GM12891 (cell line): ENCODE measurements at regions not wholly inside any gene's neighbourhood (a gene's known extent, or its start where the extent isn't known, plus 50 kb on each side); places are given as distances from the start of the nearest gene placed in this dataset.

Experiments used
- DNase-seq: peaks from one replicate; pipeline ENCODE4 v3.0.0; 2011; ENCODE audit warnings: low spot score; ENCODE audit not compliant: insufficient read length
- FAIRE-seq: peaks from 2 replicates; lab custom pipeline; 2011; peaks lifted over from hg19 to GRCh38; lab: Jason Lieb, UNC
- PAX5 ChIP-seq: IDR thresholded peaks from 2 replicates; pipeline ENCODE4 v1.6.1; 2011; ENCODE audit warnings: low read length, moderate library complexity, mild to moderate bottlenecking; ENCODE audit not compliant: insufficient read depth, severe bottlenecking
- POLR2A ChIP-seq: IDR thresholded peaks from 2 replicates; pipeline ENCODE4 v1.6.1; 2011; ENCODE audit warnings: low read depth, low read length, control low read depth
- POLR2AphosphoS5 ChIP-seq: IDR thresholded peaks from 2 replicates; pipeline ENCODE4 v1.6.1; 2011; ENCODE audit warnings: low read depth, low read length, control low read depth
- POU2F2 ChIP-seq: IDR thresholded peaks from 2 replicates; pipeline ENCODE4 v1.6.1; 2011; ENCODE audit warnings: low read depth, mild to moderate bottlenecking, control low read depth, low read length, moderate library complexity
- SPI1 ChIP-seq: IDR thresholded peaks from 2 replicates; pipeline ENCODE4 v1.6.1; 2011; ENCODE audit warnings: low read depth, low read length, control low read depth
- TAF1 ChIP-seq: IDR thresholded peaks from 2 replicates; pipeline ENCODE4 v1.6.1; 2011; ENCODE audit warnings: low read depth, low read length, control low read depth

- TF ChIP-seq POU2F2 = no peak
- no peak for TF ChIP-seq TAF1
- peak; percentile 20; the same call in 1 of the 2 replicates for TF ChIP-seq SPI1
- DNase-seq (peak; percentile 19), FAIRE-seq (no peak)
Measured at GRCh38 chr2:133975676-133976428, 278.0 kb upstream of the MGAT5 start.

GRCh38 chr2:133976659-133977058 lies 277.2 kb upstream of the MGAT5 start:
- DNase-seq = no peak
- FAIRE-seq = no peak
- TF ChIP-seq SPI1 = no peak

- TF ChIP-seq SPI1 = no peak
- TF ChIP-seq POLR2A = no peak
- TF ChIP-seq PAX5 = no peak
- TF ChIP-seq POLR2AphosphoS5 = no peak
- no peak for TF ChIP-seq TAF1
- DNase-seq (no peak), FAIRE-seq (no peak)
Measured at GRCh38 chr2:133977405-133977804, 276.5 kb upstream of the MGAT5 start.

GRCh38 chr2:133982256-133982655 lies 271.6 kb upstream of the MGAT5 start:
- FAIRE-seq (no peak), DNase-seq (no peak)
- TF ChIP-seq PAX5 (no peak), SPI1 (no peak), TAF1 (no peak), POLR2AphosphoS5 (no peak)

GRCh38 chr2:133985563-133985962 lies 268.3 kb upstream of the MGAT5 start:
- FAIRE-seq (no peak), DNase-seq (no peak)
- no peak for TF ChIP-seq SPI1
- no peak for TF ChIP-seq TAF1
- TF ChIP-seq POLR2A = no peak
- TF ChIP-seq POU2F2 = no peak
- TF ChIP-seq PAX5 = no peak

- TF ChIP-seq TAF1 (no peak), PAX5 (no peak), POU2F2 (no peak), POLR2A (no peak), SPI1 (no peak), POLR2AphosphoS5 (no peak)
- DNase-seq (no peak), FAIRE-seq (no peak)
Measured at GRCh38 chr2:133986081-133986837, 267.6 kb upstream of the MGAT5 start.

- FAIRE-seq (no peak), DNase-seq (no peak)
- no peak for TF ChIP-seq POU2F2
- TF ChIP-seq TAF1 = no peak
- no peak for TF ChIP-seq POLR2AphosphoS5
- no peak for TF ChIP-seq SPI1
- no peak for TF ChIP-seq PAX5
Measured at GRCh38 chr2:133986881-133987795, 266.7 kb upstream of the MGAT5 start.

- TF ChIP-seq POU2F2 (no peak), POLR2A (no peak), PAX5 (no peak), POLR2AphosphoS5 (no peak), TAF1 (no peak), SPI1 (no peak)
- FAIRE-seq (no peak), DNase-seq (no peak)
Measured at GRCh38 chr2:133988316-133988891, 265.5 kb upstream of the MGAT5 start.

- TF ChIP-seq PAX5 (no peak), TAF1 (no peak), POLR2AphosphoS5 (no peak), POLR2A (no peak)
- DNase-seq (no peak), FAIRE-seq (peak; percentile 28)
Measured at GRCh38 chr2:133991606-133992168, 262.2 kb upstream of the MGAT5 start.
